ENCODE measurements at regions not wholly inside any gene's neighbourhood (a gene's known extent, or its start where the extent isn't known, plus 50 kb on each side); places are given as distances from the start of the nearest gene placed in this dataset.
A peak's percentile ranks its signal among the peaks of the same experiment; 100 is the strongest.

- no peak for TF ChIP-seq EZH2phosphoT487 (IDR thresholded peaks at IDR 0.05; ENCODE audit: low read depth)
- TF ChIP-seq CTCF (IDR thresholded peaks at IDR 0.05; ENCODE audit: low read depth, low read length) = no peak
- Histone ChIP-seq H3K27ac (ENCODE audit: low read length) (no peak overlapping the region), H3K27me3 (ENCODE audit: low read depth, low read length) (no peaks in the 10 kb centered on the region), H3K4me3 (ENCODE audit: low read length) (no peak overlapping the region), H3K9ac (ENCODE audit: low read length) (no peak overlapping the region), H3K4me1 (ENCODE audit: low read length) (peaks cover 32% of the 10 kb centered on the region), H3K9me3 (ENCODE audit: insufficient read depth, low read length) (no peaks in the 10 kb centered on the region), H3K36me3 (replicated peaks; ENCODE audit: low read depth, low read length) (no peaks in the 10 kb centered on the region), H4K20me1 (ENCODE audit: insufficient read depth, low read length) (no peaks in the 10 kb centered on the region), H3K79me2 (ENCODE audit: low read length) (no peaks in the 10 kb centered on the region), H3K4me2 (ENCODE audit: low read length) (peak overlapping the region; percentile 7; the same call in 1 of the 2 replicates), H2AFZ (ENCODE audit: low read depth, low read length) (no peak overlapping the region)
Measured at GRCh38 chr18:33838054-33838453, 260.0 kb downstream of the ASXL3 start.

GRCh38 chr18:33837191-33837590, 259.2 kb downstream of the ASXL3 start:
- Histone ChIP-seq H3K9me3 (ENCODE audit: insufficient read depth, low read length) (no peaks in the 10 kb centered on the region), H3K27ac (ENCODE audit: low read length) (no peak overlapping the region), H3K4me2 (ENCODE audit: low read length) (no peak overlapping the region), H3K79me2 (ENCODE audit: low read length) (no peaks in the 10 kb centered on the region), H3K27me3 (ENCODE audit: low read depth, low read length) (no peaks in the 10 kb centered on the region), H4K20me1 (ENCODE audit: insufficient read depth, low read length) (no peaks in the 10 kb centered on the region), H3K9ac (ENCODE audit: low read length) (no peak overlapping the region), H2AFZ (ENCODE audit: low read depth, low read length) (no peak overlapping the region), H3K36me3 (replicated peaks; ENCODE audit: low read depth, low read length) (no peaks in the 10 kb centered on the region), H3K4me1 (ENCODE audit: low read length) (peaks cover 32% of the 10 kb centered on the region), H3K4me3 (ENCODE audit: low read length) (no peak overlapping the region)
- TF ChIP-seq EZH2phosphoT487 (IDR thresholded peaks at IDR 0.05; ENCODE audit: low read depth) (no peak), CTCF (IDR thresholded peaks at IDR 0.05; ENCODE audit: low read depth, low read length) (no peak)

GRCh38 chr18:33836564-33836963, 258.5 kb downstream of the ASXL3 start:
- no peak overlapping the region for H2AFZ ChIP-seq (ENCODE audit: low read depth, low read length)
- H3K9ac ChIP-seq (ENCODE audit: low read length) = no peak overlapping the region
- no peaks in the 10 kb centered on the region for H3K79me2 ChIP-seq (ENCODE audit: low read length)
- peaks cover 26% of the 10 kb centered on the region for H3K4me1 ChIP-seq (ENCODE audit: low read length)
- no peak overlapping the region for H3K27ac ChIP-seq (ENCODE audit: low read length)
- H3K27me3 ChIP-seq (ENCODE audit: low read depth, low read length) = no peaks in the 10 kb centered on the region
- H3K4me3 ChIP-seq (ENCODE audit: low read length) = no peak overlapping the region
- no peaks in the 10 kb centered on the region for H3K9me3 ChIP-seq (ENCODE audit: insufficient read depth, low read length)
- no peaks in the 10 kb centered on the region for H4K20me1 ChIP-seq (ENCODE audit: insufficient read depth, low read length)
- no peaks in the 10 kb centered on the region for H3K36me3 ChIP-seq (replicated peaks; ENCODE audit: low read depth, low read length)
- no peak overlapping the region for H3K4me2 ChIP-seq (ENCODE audit: low read length)
- TF ChIP-seq CTCF (IDR thresholded peaks at IDR 0.05; ENCODE audit: low read depth, low read length) (no peak), EZH2phosphoT487 (IDR thresholded peaks at IDR 0.05; ENCODE audit: low read depth) (no peak)

GRCh38 chr18:33835419-33835818, 257.4 kb downstream of the ASXL3 start:
- TF ChIP-seq CTCF (IDR thresholded peaks at IDR 0.05; ENCODE audit: low read depth, low read length) (no peak), EZH2phosphoT487 (IDR thresholded peaks at IDR 0.05; ENCODE audit: low read depth) (no peak)
- Histone ChIP-seq H3K4me1 (ENCODE audit: low read length) (peaks cover 18% of the 10 kb centered on the region), H3K9ac (ENCODE audit: low read length) (no peak overlapping the region), H3K4me3 (ENCODE audit: low read length) (no peak overlapping the region), H4K20me1 (ENCODE audit: insufficient read depth, low read length) (no peaks in the 10 kb centered on the region), H2AFZ (ENCODE audit: low read depth, low read length) (no peak overlapping the region), H3K27ac (ENCODE audit: low read length) (no peak overlapping the region), H3K79me2 (ENCODE audit: low read length) (no peaks in the 10 kb centered on the region), H3K27me3 (ENCODE audit: low read depth, low read length) (no peaks in the 10 kb centered on the region), H3K9me3 (ENCODE audit: insufficient read depth, low read length) (no peaks in the 10 kb centered on the region), H3K36me3 (replicated peaks; ENCODE audit: low read depth, low read length) (no peaks in the 10 kb centered on the region), H3K4me2 (ENCODE audit: low read length) (no peak overlapping the region)

Data from OCI-LY3 (cell line).